SK-N-SH treated with all-trans-retinoic acid at 6 μM for 48 hours (cell line): ENCODE measurements at regions not wholly inside any gene's neighbourhood (a gene's known extent, or its start where the extent isn't known, plus 50 kb on each side); places are given as distances from the start of the nearest gene placed in this dataset.

ENCODE experiments used
- ATAC-seq: fragments of 200-7000 bp; cut with Tn5 transposase; 3 replicates; pipeline ENCODE4 v1.9.1; 2020; ENCODE audit warnings: mild to moderate bottlenecking, moderate library complexity
- BACH2 ChIP-seq: fragments of 250-450 bp; sonication (Bioruptor Pico); IDR thresholded peaks from 2 replicates; pipeline ENCODE4 v1.9.0; 2021; ENCODE audit warnings: mild to moderate bottlenecking, borderline replicate concordance
- CSRNP3 ChIP-seq: fragments of 250-450 bp; sonication (Bioruptor Pico); IDR thresholded peaks from 2 replicates; pipeline ENCODE4 v1.5.1; 2021; ENCODE audit warnings: mild to moderate bottlenecking, moderate library complexity
- ESRRG ChIP-seq: fragments of 250-450 bp; sonication (Bioruptor Pico); IDR thresholded peaks from 2 replicates; pipeline ENCODE4 v1.6.1; 2021; ENCODE audit warnings: mild to moderate bottlenecking
- GLIS3 ChIP-seq: fragments of 250-450 bp; sonication (Bioruptor Pico); IDR thresholded peaks from 2 replicates; pipeline ENCODE4 v1.5.0; 2020; ENCODE audit warnings: mild to moderate bottlenecking, moderate library complexity
- ISL1 ChIP-seq: fragments of 250-450 bp; sonication (Bioruptor Pico); IDR thresholded peaks from 2 replicates; pipeline ENCODE4 v2.1.2; 2022; ENCODE audit warnings: mild to moderate bottlenecking, moderate library complexity
- OSR1 ChIP-seq: fragments of 250-450 bp; sonication (Bioruptor Pico); IDR thresholded peaks from 2 replicates; pipeline ENCODE4 v1.8.0; 2022; ENCODE audit warnings: moderate library complexity, mild to moderate bottlenecking, inconsistent platforms
- POU6F1 ChIP-seq: fragments of 250-450 bp; sonication (Bioruptor Pico); IDR thresholded peaks from 2 replicates; pipeline ENCODE4 v1.8.0; 2021; ENCODE audit warnings: low read depth, mild to moderate bottlenecking, moderate library complexity, borderline replicate concordance
- PPARA ChIP-seq: fragments of 250-450 bp; sonication (Bioruptor Pico); IDR thresholded peaks from 2 replicates; pipeline ENCODE4 v1.5.0; 2020; ENCODE audit warnings: mild to moderate bottlenecking, borderline replicate concordance
- RARB ChIP-seq: fragments of 250-450 bp; sonication (Bioruptor Pico); IDR thresholded peaks from 2 replicates; pipeline ENCODE4 v1.8.0; 2021; ENCODE audit warnings: mild to moderate bottlenecking, moderate library complexity
- SNAI2 ChIP-seq: fragments of 250-450 bp; sonication (Bioruptor Pico); IDR thresholded peaks from 2 replicates; pipeline ENCODE4 v1.5.0; 2020; ENCODE audit warnings: mild to moderate bottlenecking, moderate library complexity
- TCF4 ChIP-seq: fragments of 250-450 bp; sonication (Bioruptor Pico); IDR thresholded peaks from 2 replicates; pipeline ENCODE4 v1.8.0; 2021; ENCODE audit warnings: mild to moderate bottlenecking, moderate library complexity, borderline replicate concordance
- TOX ChIP-seq: fragments of 250-450 bp; sonication (Bioruptor Pico); IDR thresholded peaks from 2 replicates; pipeline ENCODE4 v1.8.0; 2021; ENCODE audit warnings: mild to moderate bottlenecking, moderate library complexity, borderline replicate concordance
- TSHZ2 ChIP-seq: fragments of 250-450 bp; sonication (Bioruptor Pico); IDR thresholded peaks from 2 replicates; pipeline ENCODE4 v1.5.0; 2020; ENCODE audit warnings: mild to moderate bottlenecking, moderate library complexity
- ZC3H10 ChIP-seq: fragments of 250-450 bp; sonication (Bioruptor Pico); IDR thresholded peaks from 2 replicates; pipeline ENCODE4 v1.5.1; 2021; ENCODE audit warnings: mild to moderate bottlenecking, moderate library complexity
- ZFP3 ChIP-seq: fragments of 250-450 bp; sonication (Bioruptor Pico); IDR thresholded peaks from 2 replicates; pipeline ENCODE4 v1.5.0; 2020; ENCODE audit warnings: mild to moderate bottlenecking, moderate library complexity
- ZFP30 ChIP-seq: fragments of 450-650 bp; formaldehyde crosslinking; IDR thresholded peaks from 2 replicates; pipeline ENCODE4 v1.5.0; 2022; ENCODE audit warnings: mild to moderate bottlenecking, moderate library complexity
- ZNF565 ChIP-seq: fragments of 450-650 bp; formaldehyde crosslinking; conservative IDR thresholded peaks from 2 replicates; pipeline ENCODE4 v1.5.0; 2020; ENCODE audit warnings: low read depth, mild to moderate bottlenecking, moderate library complexity
- ZNF70 ChIP-seq: fragments of 450-650 bp; formaldehyde crosslinking; IDR thresholded peaks from 2 replicates; pipeline ENCODE4 v1.5.0; 2020; ENCODE audit warnings: mild to moderate bottlenecking, moderate library complexity
- ZNF8 ChIP-seq: fragments of 450-650 bp; formaldehyde crosslinking; IDR thresholded peaks from 2 replicates; pipeline ENCODE4 v1.5.0; 2020; ENCODE audit warnings: mild to moderate bottlenecking, moderate library complexity
- TF ChIP-seq, protein P1 (sequence below): fragments of 250-450 bp; sonication (Bioruptor Pico); IDR thresholded peaks from 2 replicates; pipeline ENCODE4 v1.5.1; 2020; ENCODE audit warnings: low read depth, mild to moderate bottlenecking, moderate library complexity
- TF ChIP-seq, protein P2 (sequence below): fragments of 250-450 bp; sonication (Bioruptor Pico); IDR thresholded peaks from 2 replicates; pipeline ENCODE4 v1.8.0; 2020; ENCODE audit warnings: mild to moderate bottlenecking, moderate library complexity, borderline replicate concordance

GRCh38 chr3:145807990-145808389 is 353.0 kb downstream of the PLOD2 start (continued):
- TF ChIP-seq POU6F1 (CRISPR knock-in tag) = no peak

- ATAC-seq = no peak
- TF ChIP-seq POU6F1 (CRISPR knock-in tag) = no peak
- no peak for TF ChIP-seq CSRNP3
- TF ChIP-seq ZNF565 (CRISPR knock-in tag) = no peak
- TF ChIP-seq, all 23 proteins: peak for 0
These were observed 348.6 kb downstream of the PLOD2 start for GRCh38 chr3:145812391-145812790.

DNA sequence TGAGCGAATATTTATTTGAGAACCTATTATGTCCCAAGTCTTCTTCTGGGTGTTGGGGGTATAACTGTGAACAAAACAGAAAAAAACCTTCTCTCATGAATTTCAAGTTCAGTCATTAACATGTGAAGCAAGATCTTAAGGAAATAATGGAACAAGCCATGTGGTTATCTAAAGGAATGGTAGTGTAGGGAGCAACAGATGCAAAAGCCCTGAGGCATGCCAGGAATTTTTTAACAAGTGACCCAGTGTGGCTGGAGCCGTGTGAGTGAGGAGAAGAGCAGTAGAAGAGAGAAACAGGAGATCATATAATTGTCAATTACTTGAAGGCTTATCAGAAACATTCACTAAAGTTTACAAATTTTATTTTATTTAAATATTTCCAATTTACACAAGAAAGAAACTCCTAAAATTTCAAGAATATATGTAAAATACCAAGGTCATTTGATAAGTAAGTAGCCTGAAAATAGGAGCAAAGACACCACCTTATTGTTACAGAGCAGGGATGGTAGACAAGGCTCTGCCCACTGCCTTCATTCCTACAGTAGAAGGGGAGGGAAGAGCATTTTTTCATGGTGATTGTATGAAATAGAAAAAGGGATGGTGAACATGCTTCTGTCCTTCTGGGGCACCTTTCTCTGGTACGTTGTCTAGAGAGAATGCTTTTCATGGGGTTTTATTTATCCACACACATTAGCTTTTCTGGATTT is 345.1 kb downstream of the PLOD2 start:
- TF ChIP-seq ZNF8 (CRISPR knock-in tag) (no peak), SNAI2 (CRISPR knock-in tag) (no peak), TOX (no peak), ESRRG (CRISPR knock-in tag) (no peak), OSR1 (CRISPR knock-in tag) (no peak), ZNF565 (CRISPR knock-in tag) (no peak), ZC3H10 (no peak), POU6F1 (CRISPR knock-in tag) (no peak), ZFP3 (no peak), ZNF70 (CRISPR knock-in tag) (no peak), ZFP30 (CRISPR knock-in tag) (no peak), PPARA (CRISPR knock-in tag) (no peak)
- TF ChIP-seq, protein P1, sequence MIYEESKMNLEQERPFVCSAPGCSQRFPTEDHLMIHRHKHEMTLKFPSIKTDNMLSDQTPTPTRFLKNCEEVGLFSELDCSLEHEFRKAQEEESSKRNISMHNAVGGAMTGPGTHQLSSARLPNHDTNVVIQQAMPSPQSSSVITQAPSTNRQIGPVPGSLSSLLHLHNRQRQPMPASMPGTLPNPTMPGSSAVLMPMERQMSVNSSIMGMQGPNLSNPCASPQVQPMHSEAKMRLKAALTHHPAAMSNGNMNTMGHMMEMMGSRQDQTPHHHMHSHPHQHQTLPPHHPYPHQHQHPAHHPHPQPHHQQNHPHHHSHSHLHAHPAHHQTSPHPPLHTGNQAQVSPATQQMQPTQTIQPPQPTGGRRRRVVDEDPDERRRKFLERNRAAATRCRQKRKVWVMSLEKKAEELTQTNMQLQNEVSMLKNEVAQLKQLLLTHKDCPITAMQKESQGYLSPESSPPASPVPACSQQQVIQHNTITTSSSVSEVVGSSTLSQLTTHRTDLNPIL (CRISPR knock-in tag) = no peak
- ATAC-seq = no peak

- TF ChIP-seq ISL1 (CRISPR knock-in tag) (no peak), SNAI2 (CRISPR knock-in tag) (no peak), ZNF8 (CRISPR knock-in tag) (no peak), GLIS3 (CRISPR knock-in tag) (no peak), BACH2 (CRISPR knock-in tag) (no peak), OSR1 (CRISPR knock-in tag) (no peak), ESRRG (CRISPR knock-in tag) (no peak), ZC3H10 (no peak), TCF4 (no peak), CSRNP3 (no peak), TSHZ2 (CRISPR knock-in tag) (no peak), RARB (CRISPR knock-in tag) (no peak)
- TF ChIP-seq, protein P2, sequence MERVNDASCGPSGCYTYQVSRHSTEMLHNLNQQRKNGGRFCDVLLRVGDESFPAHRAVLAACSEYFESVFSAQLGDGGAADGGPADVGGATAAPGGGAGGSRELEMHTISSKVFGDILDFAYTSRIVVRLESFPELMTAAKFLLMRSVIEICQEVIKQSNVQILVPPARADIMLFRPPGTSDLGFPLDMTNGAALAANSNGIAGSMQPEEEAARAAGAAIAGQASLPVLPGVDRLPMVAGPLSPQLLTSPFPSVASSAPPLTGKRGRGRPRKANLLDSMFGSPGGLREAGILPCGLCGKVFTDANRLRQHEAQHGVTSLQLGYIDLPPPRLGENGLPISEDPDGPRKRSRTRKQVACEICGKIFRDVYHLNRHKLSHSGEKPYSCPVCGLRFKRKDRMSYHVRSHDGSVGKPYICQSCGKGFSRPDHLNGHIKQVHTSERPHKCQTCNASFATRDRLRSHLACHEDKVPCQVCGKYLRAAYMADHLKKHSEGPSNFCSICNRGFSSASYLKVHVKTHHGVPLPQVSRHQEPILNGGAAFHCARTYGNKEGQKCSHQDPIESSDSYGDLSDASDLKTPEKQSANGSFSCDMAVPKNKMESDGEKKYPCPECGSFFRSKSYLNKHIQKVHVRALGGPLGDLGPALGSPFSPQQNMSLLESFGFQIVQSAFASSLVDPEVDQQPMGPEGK (CRISPR knock-in tag) = no peak
- ATAC-seq = no peak
These were observed 343.0 kb downstream of the PLOD2 start for GRCh38 chr3:145817870-145818483.
